ENCODE measurements at regions not wholly inside any gene's neighbourhood (a gene's known extent, or its start where the extent isn't known, plus 50 kb on each side); places are given as distances from the start of the nearest gene placed in this dataset.

- TF ChIP-seq, protein P1, sequence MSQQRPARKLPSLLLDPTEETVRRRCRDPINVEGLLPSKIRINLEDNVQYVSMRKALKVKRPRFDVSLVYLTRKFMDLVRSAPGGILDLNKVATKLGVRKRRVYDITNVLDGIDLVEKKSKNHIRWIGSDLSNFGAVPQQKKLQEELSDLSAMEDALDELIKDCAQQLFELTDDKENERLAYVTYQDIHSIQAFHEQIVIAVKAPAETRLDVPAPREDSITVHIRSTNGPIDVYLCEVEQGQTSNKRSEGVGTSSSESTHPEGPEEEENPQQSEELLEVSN (IDR thresholded peaks at IDR 0.05) = no peak
- TF ChIP-seq, protein P2, sequence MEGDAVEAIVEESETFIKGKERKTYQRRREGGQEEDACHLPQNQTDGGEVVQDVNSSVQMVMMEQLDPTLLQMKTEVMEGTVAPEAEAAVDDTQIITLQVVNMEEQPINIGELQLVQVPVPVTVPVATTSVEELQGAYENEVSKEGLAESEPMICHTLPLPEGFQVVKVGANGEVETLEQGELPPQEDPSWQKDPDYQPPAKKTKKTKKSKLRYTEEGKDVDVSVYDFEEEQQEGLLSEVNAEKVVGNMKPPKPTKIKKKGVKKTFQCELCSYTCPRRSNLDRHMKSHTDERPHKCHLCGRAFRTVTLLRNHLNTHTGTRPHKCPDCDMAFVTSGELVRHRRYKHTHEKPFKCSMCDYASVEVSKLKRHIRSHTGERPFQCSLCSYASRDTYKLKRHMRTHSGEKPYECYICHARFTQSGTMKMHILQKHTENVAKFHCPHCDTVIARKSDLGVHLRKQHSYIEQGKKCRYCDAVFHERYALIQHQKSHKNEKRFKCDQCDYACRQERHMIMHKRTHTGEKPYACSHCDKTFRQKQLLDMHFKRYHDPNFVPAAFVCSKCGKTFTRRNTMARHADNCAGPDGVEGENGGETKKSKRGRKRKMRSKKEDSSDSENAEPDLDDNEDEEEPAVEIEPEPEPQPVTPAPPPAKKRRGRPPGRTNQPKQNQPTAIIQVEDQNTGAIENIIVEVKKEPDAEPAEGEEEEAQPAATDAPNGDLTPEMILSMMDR (IDR thresholded peaks at IDR 0.05; ENCODE audit: control extremely low read depth in 1 of 3, insufficient read depth in 1 of 3, low read depth in 1 of 3, low read length in 3 of 3) = no peak
- TF ChIP-seq POLR2A (IDR thresholded peaks at IDR 0.05; ENCODE audit: control extremely low read depth in 1 of 2, low read depth in 2 of 2, low read length in 2 of 2) = no peak
Measured at GRCh38 chr15:77759896-77760592, 127.3 kb upstream of the LINGO1 start.

All from H1 (cell line).